ENCODE measurements at regions not wholly inside any gene's neighbourhood (a gene's known extent, or its start where the extent isn't known, plus 50 kb on each side); places are given as distances from the start of the nearest gene placed in this dataset.

DNA sequence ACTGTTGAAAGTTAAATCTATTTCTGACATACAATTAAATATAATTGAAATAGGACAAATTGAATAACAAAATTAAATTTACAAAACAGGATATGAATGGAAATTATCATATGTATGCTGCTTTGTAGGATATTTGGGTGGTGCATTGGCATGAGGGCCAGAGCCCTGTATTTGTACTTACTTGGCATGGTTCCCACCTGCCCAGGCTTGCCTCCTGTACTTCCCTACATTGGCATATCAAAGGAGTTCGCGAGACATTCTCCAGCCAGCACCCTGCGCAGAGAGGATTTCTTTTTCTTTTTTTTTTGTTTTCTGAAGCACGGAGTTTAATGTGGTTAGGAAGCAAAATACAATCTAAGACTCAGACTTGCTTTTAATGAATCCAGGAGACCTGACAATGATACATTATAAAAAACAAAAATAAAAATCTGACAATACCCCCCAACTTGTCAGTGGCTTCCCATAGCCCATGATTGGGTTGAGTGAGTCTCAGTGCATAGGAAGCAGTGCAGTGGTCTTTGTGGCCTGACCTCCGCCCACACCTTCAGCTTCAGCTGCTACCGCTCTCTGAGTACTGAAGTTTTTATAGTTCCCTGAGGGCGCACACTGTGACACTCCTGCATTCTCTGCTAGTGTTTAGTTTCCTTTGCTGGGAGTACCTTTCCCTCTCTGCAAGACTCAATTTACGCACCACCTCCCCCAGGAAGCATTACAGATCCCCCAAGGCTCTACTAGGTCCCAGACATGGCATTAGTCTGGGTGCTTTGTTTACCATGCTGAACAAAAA, 440.8 kb downstream of the UTRN start:
- peak; percentile 10 for DNase-seq (ENCODE audit: low read depth)

DNA sequence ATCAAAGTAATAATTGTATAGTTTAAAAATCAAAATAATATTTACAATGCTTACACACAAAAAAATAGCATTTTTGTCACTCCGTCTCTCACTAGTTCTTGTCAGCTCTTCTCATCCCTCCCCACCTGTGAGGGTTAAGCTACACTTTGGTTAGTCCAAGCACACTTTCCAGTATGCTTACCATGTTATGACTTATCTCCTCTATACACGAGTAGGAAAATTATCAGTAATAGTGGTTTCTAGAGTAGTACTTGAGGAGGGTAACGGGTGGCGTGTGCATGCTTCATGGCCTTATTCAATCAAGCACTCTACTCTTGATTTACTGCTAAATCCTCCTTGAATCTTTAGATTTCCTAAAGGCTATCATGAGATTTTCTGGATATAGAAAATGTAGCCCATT, 443.7 kb downstream of the UTRN start:
- no peak for DNase-seq (ENCODE audit: low read depth)

DNA sequence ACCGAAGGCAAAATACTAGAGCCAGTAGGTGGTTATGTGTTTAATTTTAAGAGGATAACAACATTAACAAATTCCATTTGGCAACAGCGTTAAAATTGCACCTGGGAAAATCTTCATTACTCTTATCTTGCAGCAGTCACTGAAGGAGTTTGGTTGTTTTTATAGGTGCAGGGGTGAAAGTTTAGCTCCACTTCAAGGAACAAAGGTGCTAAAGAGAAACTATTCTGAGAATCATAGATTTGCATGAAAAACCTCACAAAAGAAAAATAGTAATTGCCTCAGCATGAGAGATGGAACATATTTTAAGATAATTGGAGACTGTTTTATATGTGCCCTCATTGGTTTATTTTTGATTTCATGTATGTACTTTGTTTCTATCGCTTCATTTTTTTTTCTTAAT, 444.4 kb downstream of the UTRN start:
- no peak for DNase-seq (ENCODE audit: low read depth)

DNA sequence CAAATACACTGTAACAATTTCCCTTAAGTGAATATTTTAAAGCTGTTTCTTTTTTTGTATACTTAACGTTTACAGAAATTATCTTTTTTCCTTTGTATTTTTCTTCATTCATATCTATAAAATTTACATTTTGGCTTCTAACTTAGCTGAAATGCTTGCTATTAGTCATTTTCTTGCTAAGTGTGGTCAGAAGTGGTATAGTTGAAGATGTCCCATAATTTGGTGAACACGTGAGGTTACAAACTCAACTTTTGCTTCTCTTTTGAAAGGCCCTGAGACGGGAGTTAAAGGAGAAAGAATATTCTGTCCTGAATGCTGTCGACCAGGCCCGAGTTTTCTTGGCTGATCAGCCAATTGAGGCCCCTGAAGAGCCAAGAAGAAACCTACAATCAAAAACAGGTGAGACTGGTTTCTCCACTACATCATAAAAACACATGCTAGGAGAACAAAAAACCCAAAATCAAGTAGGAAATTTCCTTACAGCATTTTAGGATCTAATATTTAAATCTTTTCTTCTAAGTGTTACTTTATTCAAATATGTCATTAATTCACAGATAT, 445.0 kb downstream of the UTRN start:
- DNase-seq (ENCODE audit: low read depth): no peak

DNA sequence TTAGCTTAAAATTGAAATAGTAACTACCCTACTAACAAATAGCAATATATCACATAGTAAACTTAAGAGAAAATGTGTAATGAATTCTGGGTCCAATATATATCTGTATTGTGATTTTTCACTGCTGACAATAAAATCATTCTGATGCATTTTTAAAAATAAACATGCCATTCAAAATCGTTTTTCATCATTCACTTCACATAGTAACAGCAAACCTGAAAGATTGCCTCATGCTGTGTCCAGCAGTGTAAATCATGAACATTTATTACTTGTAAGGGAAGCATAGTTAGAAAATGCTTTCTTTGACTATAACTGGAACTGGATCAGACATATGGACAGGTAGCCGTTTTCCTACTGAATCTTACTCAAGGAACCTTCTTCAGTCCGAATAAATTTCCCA, 446.1 kb downstream of the UTRN start:
- no peak for DNase-seq (ENCODE audit: low read depth)

DNA sequence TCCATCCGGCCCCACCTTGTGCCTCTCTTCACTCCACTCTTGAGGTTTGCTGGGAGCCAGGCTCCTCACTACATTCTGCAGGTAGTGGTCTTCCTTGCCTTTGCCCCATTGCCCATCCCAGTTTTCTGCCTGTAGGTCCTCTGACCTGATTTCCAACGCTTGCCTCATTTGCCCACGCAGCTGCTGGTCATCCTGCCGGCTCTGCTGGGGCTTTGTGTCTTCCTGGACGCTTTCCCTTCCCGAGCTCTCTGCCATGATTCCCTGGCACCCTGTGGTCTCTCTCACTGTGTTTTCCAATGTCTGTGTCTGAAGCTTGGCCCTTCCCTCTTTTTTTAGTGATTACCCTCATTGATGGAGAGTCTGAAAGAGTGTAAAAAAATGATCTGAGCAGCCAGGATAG, 451.6 kb downstream of the UTRN start:
- no peak for DNase-seq (ENCODE audit: low read depth)

DNA sequence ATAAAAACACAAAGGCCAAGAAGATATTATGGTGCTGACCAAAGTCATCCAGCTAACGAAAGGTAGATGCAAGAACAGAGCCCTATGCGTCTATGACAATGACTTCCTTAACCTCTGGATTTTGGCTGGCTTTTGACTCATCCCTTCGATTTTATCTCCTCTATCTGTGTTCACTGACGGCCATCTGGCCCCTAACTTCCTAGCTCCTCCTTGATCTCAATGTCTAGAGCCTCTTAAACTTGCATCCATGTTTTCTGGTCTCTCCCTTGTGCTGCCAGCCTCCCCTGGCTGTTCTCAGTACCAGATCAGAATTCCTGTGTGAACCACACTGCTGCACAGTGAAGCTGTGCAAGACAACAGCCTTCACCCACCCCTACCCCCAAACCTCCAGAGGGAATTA, 452.9 kb downstream of the UTRN start:
- DNase-seq (ENCODE audit: low read depth): no peak

DNA sequence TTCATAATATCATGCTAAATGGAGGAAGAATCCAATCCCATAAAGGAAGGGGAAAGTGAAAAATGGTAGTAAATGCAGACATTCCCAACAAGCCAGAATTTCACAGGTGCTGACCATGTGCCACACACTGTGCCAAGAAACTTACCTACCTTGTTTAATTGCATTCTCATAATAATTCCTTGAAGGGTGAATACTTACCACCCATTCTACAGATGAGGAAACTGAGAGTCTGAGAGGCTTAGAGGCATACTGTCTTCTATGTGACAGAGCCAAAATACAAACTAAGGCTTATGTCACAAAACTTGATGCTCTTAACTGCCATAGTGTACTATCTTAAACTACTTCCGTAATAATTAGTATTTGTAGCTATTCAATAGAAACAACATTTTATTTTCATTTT, 454.7 kb downstream of the UTRN start:
- DNase-seq (ENCODE audit: low read depth): no peak

DNA sequence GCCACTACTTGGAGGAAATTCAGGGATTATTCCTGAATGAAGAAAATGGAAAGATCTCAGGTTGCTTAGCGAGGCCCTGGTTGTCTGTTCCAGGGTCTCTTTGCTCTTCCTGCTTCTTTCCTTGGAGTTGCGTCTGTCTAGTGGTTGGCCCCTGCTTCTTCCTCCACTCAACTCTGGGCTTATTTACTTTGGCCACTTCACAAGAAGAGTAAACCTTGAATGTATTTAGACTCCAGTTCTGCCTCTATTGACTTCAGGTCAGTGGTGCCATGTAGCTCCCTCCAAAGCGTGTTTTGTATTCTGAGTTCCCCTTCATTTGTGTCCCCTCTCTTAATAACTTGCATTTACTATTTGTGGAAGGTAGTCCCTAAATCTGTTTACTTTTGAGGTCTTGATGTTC, 456.5 kb downstream of the UTRN start:
- no peak for DNase-seq (ENCODE audit: low read depth)

DNA sequence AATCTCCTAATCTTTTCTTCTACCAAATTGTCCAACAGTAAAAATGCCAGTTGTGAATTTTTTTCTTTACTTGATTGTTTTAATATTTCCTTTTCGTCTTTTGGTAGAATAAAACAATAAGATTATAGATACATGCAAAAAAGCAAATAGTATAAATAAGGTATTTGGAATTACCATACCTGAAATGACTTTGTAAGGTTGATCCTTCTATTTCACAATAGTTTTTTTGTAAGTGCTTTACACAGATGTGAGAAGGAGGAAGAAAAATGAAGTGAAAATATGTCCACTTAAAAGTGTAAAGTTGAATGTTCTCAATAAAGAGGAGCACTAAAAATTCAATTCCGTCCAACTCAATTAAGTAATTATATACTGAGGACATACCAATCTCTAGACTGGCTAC, 457.6 kb downstream of the UTRN start:
- DNase-seq (ENCODE audit: low read depth): no peak

DNA sequence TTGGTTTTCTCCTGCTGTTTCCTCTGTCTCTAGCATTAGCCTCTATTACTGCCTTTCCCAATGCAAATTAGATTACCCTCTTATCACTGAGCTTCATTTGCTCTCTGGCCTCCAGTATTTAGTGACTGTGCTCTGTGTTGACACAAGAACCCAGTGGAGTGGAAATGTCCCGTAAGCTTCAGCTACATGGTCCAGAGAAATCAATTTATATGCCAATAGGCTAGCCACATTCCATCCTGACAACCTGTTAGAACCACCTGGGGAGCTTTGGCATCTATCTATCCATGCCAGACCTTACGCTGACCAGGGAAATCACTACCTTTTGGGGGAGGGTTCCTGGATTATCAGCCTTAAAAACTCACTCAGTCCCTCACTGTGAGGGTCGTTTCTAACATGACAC, 459.6 kb downstream of the UTRN start:
- DNase-seq (ENCODE audit: low read depth): no peak

DNA sequence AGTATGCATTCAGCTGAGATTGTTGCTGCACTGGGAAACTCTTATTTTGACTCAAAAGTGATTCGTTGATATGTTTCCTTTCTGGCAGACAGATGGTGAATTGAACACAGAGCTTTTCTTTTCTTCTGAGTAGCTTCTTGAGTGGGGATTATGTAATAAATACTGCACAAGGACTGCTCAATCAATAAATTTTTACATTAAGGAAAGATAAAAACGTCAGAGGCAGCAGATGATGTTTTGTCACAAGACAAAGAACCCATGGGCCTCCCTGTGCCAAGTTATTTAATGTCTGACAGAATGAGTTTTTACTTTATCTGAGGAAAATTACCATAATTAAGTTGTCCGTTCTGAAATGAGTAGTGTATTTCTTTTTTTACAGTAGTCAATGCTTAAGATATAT, 460.3 kb downstream of the UTRN start:
- no peak for DNase-seq (ENCODE audit: low read depth)

DNA sequence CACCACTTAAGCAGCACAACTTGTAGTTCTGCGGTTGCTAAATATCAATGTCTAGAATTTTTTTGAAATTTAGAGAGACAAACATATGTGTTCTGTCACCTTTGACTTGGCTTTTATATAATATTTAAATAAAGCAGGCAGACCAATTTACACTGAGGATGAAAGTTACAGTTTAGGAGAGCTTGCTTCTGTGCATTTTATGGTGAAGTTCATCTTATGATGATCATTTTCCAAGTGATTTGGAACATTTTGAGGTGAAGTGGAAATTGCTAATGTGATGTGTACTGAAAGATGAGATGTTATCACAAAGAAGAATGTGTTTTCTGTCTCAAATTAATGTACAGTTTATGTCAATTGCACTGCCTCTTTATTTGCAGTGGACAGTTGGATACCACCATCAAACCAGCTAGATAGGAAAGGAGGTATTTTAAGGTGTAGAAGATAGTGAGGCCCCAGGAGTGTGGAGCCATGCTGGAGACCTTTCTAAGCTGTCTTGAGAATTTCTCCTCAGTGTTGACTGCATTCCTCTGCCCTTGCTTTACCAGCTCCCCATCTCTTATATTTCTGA, 461.9 kb downstream of the UTRN start:
- no peak for DNase-seq (ENCODE audit: low read depth)

DNA sequence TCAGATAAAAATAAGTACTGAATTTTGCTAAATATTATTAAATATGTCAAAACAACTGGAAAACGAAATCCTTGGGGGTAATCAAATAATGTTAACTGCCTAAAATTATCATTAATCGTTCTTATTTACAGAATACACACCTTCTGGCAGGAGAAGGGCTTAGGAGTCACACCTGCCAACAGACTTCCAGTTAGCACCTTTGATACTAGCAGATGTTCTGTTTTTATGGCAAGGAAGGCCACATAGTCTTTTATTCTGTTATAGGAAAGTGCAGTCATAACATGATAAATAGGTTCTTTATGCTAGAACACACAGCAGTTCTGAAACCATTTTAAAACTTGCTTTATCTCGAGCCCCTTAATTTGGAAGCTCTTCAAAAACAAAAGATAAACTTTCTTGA, 464.1 kb downstream of the UTRN start:
- no peak for DNase-seq (ENCODE audit: low read depth)

DNA sequence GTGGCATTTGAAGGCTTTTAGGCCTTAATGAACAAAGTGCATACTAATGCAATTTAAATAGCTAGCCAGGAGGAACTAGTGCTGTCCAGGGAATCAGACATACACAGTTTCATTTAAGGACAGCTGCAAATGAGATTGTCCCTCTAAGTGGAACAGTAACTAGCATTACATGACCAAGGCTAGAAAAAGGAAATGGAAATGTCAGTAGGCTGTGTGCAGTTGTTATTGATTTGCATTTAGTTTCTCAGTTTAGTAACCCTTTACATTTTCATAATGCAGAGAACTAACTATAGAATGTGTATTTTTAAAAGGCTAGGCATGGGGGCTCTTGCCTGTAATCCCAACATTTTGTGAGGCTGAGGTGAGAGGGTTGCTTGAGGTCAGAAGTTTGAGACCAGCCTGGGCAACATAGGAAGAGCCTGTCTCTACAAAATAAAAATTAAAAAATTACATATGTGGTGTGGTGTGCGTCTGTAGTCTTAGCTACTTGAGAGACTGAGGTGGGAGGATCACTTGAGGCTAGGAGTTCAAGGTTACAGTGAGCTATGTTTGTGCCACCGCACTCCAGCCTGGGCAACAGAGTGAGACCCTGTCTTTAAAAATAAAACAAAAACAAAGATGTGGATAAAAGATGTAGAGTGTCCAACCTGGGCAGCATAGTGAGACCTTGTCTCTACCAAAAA, 468.0 kb downstream of the UTRN start:
- no peak for DNase-seq (ENCODE audit: low read depth)

DNA sequence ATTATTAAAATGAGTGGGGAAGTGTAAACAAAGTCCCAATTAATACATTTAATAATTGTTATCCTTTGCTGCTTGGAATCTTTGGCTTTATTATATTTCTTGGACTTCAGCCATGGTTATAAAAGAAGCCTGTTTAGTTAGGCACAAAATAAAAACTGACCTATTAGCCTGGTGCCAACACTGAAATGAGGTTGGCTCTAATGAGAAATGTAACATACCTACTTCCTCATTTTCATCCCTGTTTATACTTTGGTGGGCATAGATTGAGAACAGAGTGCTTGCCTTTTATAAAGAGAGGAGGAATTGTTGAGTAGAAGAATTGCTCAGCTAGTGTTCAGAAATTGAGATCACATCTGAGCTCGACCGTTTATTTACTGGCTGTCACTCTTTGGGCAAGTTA, 471.3 kb downstream of the UTRN start:
- no peak for DNase-seq (ENCODE audit: low read depth)

DNA sequence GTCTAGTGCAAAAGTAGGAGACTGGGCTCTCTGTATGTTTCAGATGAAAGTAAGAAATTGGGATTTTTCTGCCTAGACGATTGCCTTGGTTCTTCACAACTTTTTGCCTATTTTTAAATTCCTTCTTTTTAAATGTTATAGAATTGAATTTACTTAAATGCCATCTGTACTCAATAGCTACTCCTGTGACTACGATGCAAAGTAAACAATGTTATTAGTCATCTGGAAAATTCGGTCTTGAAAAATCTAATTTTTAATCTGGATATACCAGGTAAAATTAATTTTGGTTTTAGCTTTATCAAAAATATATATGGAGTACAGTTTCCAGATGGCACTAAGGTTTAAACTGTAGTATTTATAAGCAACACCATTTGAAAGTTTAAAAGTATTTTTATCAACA, 472.2 kb downstream of the UTRN start:
- DNase-seq (ENCODE audit: low read depth): peak; percentile 16

DNA sequence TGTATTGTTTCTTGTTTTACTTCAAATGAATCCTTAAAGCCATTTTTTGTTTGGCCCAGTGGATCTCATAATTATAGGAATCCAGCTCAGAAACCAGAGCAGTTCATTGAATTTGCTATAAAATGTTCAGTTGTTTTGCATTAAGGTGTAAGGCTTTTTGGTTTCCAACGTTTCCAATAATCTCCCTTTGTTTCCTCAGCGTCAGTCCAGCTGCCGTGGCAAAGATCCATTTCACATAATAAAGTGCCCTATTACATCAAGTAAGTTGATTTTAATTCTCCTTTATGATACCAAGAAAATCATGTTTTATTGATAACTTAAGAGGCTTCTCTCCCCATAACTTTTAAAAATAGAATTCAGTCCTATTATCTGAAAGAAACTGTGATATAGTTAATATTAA, 472.6 kb downstream of the UTRN start:
- DNase-seq (ENCODE audit: low read depth): no peak

DNA sequence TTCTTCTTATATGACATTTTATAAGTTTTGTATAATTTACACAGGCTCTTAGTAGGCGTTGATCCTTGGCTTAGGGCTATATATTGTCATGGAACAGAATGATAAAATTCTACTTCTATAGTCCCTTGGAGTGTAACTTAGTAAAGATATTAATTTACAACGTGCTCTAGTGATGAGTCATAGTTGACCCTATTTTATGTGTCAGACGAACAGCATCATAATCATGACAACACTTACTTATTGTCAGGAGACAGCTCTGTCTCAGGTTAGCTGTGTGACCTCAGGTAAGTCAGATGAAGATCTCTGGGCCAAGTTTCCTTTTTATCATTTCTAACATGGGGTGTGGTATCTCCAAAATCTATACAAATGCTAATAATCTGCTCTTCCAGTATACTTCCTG, 473.5 kb downstream of the UTRN start:
- peak; percentile 69 for DNase-seq (ENCODE audit: low read depth)

DNA sequence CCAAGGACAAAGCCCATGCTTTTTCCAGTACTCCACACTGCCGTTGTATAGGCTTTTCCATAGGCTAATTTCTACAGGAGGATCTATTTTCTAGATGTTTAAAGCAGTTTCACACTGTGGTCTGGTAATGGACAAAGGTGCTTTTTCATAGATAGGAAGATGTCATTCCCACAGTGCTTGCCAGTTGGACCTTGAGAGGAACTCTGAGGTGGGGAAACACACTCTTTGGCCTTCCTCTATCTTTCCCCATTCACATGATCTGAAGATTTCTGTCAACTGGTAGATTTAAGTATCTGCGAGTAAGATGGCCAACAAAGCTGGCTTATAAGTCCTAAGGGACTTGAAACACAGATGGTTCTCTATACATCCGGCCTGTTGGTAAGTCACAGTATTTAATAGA, 477.3 kb downstream of the UTRN start:
- no peak for DNase-seq (ENCODE audit: low read depth)

DNA sequence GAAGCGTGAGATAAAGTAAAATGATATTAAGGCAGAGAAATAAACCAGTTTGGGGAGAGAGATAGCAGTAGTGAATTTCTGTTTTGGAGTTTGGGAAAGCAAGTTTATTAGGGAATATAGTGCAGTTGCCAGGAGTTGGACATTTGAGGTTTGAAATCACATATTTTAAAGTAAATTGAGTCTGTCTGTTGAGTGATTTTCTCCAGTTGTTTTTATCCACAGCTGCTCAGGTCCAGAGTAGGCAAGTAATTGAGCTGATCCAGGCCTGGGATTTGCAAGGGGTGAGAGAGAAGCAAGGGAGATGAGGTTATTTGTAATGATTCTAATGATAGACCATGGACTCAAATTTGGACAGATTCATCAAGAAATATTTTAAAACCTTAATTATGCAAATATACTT, 481.9 kb downstream of the UTRN start:
- DNase-seq (ENCODE audit: low read depth): no peak

DNA sequence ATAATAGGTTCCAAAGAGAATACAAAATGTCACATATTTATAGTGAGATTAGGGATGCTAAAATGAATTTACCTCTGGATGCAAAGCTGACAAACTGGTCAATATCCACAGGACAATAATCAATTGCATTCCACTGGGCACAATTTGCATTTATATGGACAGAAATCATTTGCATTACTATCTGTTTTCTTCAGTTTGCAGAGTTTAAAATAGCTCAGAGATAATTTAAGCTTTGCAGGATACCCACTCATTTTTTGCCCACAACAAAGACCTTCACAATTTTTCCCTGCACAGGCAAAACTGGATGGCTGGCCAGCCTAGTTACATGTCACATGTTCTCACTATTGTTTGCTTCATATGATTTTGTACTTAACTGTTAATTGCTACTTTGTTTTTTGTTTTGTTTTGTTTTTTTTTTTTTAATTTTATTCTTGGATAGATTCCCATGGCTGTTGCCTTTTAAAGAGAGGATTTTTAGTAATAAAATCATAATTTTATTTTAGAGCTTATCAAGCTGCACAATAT, 483.5 kb downstream of the UTRN start:
- DNase-seq (ENCODE audit: low read depth): no peak

DNA sequence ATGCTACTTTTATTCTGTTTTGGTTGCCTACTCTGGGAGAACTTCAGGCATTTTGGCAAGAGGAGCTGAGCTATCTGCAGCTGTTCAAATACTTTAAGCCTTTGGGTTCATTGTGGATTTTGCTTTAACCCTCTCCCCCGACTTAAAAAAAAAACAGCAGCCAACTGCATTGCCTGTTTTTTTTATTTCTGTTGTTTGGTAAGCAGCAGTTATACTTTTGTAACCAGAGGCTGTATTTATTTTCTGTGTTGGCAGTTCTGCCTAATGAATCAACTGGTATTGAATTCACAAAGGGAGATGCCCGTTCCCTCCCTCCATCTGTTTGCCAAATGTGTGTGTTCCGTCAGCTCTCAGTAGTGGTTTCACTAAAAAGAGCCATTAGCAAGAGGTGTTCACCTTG, 484.0 kb downstream of the UTRN start:
- DNase-seq (ENCODE audit: low read depth): no peak
